ENCODE measurements at regions not wholly inside any gene's neighbourhood (a gene's known extent, or its start where the extent isn't known, plus 50 kb on each side); places are given as distances from the start of the nearest gene placed in this dataset.
"Not testable (repeated sequence)": the region's sequence is repeated elsewhere in the genome, so short reads cannot be mapped to it uniquely, and the experiment has no call there.

- Histone ChIP-seq H3K36me3 (ENCODE audit: insufficient read depth in 1 of 2, low read depth in 1 of 2) (no peaks in the 10 kb centered on the region), H3K9me3 (no peaks in the 10 kb centered on the region), H3K4me3 (no peak overlapping the region), H3K27ac (no peak overlapping the region), H3K4me1 (no peaks in the 10 kb centered on the region), H3K27me3 (ENCODE audit: insufficient read depth in 3 of 3, low read length in 2 of 3) (peaks cover 0 to 6% (median 0%) of the 10 kb centered on the region in 3 donors)
- TF ChIP-seq, protein P1, sequence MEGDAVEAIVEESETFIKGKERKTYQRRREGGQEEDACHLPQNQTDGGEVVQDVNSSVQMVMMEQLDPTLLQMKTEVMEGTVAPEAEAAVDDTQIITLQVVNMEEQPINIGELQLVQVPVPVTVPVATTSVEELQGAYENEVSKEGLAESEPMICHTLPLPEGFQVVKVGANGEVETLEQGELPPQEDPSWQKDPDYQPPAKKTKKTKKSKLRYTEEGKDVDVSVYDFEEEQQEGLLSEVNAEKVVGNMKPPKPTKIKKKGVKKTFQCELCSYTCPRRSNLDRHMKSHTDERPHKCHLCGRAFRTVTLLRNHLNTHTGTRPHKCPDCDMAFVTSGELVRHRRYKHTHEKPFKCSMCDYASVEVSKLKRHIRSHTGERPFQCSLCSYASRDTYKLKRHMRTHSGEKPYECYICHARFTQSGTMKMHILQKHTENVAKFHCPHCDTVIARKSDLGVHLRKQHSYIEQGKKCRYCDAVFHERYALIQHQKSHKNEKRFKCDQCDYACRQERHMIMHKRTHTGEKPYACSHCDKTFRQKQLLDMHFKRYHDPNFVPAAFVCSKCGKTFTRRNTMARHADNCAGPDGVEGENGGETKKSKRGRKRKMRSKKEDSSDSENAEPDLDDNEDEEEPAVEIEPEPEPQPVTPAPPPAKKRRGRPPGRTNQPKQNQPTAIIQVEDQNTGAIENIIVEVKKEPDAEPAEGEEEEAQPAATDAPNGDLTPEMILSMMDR (IDR thresholded peaks at IDR 0.05) = no peak
- ATAC-seq (no peak), DNase-seq (no peak)
- WGBS, 3 donors = 64 to 69% (median 68%) methylated on average over 15 of the region's 15 CpGs
- intact Hi-C loops (cut with DNase I) = no loop called here
These were observed 110.6 kb upstream of the PRMT8 start for GRCh38 chr12:3380200-3381043.

DNA sequence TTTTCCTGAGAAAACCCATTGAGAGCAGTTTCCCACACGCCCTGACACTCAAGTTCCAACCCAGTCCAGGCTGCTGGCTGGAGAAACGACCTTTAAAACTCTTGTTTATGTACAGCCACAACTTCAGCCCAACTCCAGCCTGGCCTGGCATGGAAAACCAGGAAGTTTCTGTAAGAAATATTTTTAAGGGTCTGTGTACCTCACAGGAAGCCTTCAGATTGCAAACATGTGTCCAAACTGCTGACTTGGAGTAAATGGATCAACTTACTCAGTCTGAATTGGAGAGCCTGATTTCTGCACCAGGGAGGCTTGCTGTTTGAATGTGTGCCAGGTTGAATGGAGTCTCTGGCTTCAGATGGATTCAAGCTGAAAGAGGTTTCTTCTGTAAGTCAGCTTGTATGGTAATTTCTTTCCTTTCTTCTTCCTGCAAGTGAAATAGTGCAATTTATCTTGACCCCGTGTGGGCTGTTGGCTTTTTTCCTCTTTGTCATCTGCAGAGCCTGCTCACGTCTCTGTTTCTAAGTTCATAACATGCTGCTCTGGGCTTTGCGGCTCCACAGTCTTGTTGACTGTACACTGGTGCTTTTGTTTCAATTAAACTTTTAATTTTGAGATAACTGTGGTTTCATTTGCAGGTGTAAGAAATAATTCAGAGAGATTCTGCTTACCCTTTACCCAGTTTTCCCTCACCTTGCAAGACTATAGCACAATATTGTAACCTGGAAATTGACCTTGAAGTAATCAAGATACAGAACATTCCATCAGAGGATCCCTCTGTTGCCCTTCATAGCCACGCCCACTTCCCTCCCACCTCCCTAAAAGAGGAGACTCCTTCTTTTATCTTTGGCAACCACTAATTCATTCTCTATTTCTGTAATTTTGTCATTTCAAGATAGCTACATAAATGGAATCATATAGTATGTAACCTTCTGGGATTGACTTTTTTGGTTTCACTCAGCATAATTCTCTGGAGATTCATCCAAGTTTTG, 109.7 kb upstream of the PRMT8 start:
- TF ChIP-seq, protein P1 (IDR thresholded peaks at IDR 0.05) = no peak
- Histone ChIP-seq H3K4me1 (no peaks in the 10 kb centered on the region), H3K36me3 (ENCODE audit: insufficient read depth in 1 of 2, low read depth in 1 of 2) (no peaks in the 10 kb centered on the region), H3K4me3 (no peak overlapping the region), H3K9me3 (no peaks in the 10 kb centered on the region), H3K27me3 (ENCODE audit: insufficient read depth in 3 of 3, low read length in 2 of 3) (peaks cover 0 to 6% (median 5%) of the 10 kb centered on the region in 3 donors), H3K27ac (no peak overlapping the region)
- ATAC-seq (no peak), DNase-seq (no peak)
- 36 to 43% (median 42%) methylated on average over 6 of the region's 6 CpGs for WGBS, 3 donors
- intact Hi-C loops (cut with DNase I) = no loop called here

DNA sequence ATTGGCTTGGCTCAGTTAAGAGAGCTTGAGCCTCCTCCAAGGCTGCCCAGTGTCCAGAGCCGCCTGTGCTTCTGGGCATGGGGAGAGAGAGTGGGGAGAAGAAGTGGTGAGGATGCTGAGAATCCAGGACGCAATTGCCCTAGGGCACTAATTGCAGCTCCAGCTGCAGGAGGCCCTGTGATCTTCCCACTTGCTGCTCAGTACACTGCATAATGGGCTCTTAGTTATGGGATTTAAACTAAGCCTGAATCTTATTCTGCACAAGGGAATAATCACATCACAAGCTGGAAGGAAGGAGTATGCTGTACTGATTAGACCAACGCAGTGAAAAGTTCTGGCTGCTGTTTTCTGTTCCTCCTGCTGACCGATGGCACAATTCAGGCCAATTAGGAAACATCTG, 101.0 kb upstream of the PRMT8 start:
- TF ChIP-seq, protein P1 (IDR thresholded peaks at IDR 0.05) = no peak
- ATAC-seq = no peak
- no peaks in the 10 kb centered on the region for H3K36me3 ChIP-seq (ENCODE audit: insufficient read depth in 1 of 2, low read depth in 1 of 2)

DNA sequence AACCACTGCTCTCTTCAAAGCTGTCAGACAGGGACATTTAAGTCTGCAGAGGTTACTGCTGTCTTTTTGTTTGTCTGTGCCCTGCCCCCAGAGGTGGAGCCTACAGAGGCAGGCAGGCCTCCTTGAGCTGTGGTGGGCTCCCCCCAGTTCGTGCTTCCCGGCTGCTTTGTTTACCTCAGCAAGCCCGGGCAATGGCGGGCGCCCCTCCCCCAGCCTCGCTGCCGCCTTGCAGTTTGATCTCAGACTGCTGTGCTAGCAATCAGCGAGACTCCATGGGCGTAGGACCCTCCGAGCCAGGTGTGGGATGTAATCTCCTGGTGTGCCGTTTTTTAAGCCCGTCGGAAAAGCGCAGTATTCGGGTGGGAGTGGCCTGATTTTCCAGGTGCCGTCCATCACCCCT, 93.4 kb upstream of the PRMT8 start:
- DNase-seq; ATAC-seq; H3K4me3 ChIP-seq; intact Hi-C loops (cut with DNase I); H3K36me3 ChIP-seq (ENCODE audit: insufficient read depth in 1 of 2, low read depth in 1 of 2); H3K4me1 ChIP-seq; H3K27ac ChIP-seq; H3K9me3 ChIP-seq: not testable (repeated sequence)
- WGBS, 3 donors = 26 to 36% (median 31%) methylated on average over 10 to 16 of the region's 16 CpGs
- H3K27me3 ChIP-seq (ENCODE audit: insufficient read depth in 3 of 3, low read length in 2 of 3) = peaks cover 0 to 16% (median 4%) of the 10 kb centered on the region in 3 donors

More for the DNA sequence above, 101.0 kb upstream of the PRMT8 start:
- Histone ChIP-seq H3K27me3 (ENCODE audit: insufficient read depth in 3 of 3, low read length in 2 of 3) (peaks cover 2 to 14% (median 5%) of the 10 kb centered on the region in 3 donors), H3K4me3 (no peak overlapping the region), H3K27ac (no peak overlapping the region), H3K9me3 (no peaks in the 10 kb centered on the region), H3K4me1 (no peaks in the 10 kb centered on the region)
- DNase-seq = no peak
- WGBS, 3 donors = 43 to 46% (median 44%) methylated on average over 4 of the region's 4 CpGs
- intact Hi-C loops (cut with DNase I) = no loop called here

All from psoas muscle (tissue), 7 donors.